ENCODE measurements at regions not wholly inside any gene's neighbourhood (a gene's known extent, or its start where the extent isn't known, plus 50 kb on each side); places are given as distances from the start of the nearest gene placed in this dataset.

- no peak for DNase-seq (ENCODE audit: low spot score)
- no peaks in the 10 kb centered on the region for H3K9me3 ChIP-seq
- H3K27me3 ChIP-seq (replicated peaks; ENCODE audit: insufficient read depth): no peaks in the 10 kb centered on the region
- no peaks in the 10 kb centered on the region for H3K36me3 ChIP-seq
- no peak overlapping the region for H3K27ac ChIP-seq
- no peak for ATAC-seq (ENCODE audit: insufficient number of reproducible peaks, low FRiP score, low read depth)
- no peaks in the 10 kb centered on the region for H3K4me1 ChIP-seq (ENCODE audit: control insufficient read depth in 1 of 2, low read depth in 2 of 2)
- no peak for TF ChIP-seq CTCF (IDR thresholded peaks at IDR 0.05)
- H3K4me3 ChIP-seq: no peak overlapping the region
Observed at GRCh38 chr2:234772733-234773060, 179.1 kb upstream of the SH3BP4 start.

- H3K4me3 ChIP-seq: no peak overlapping the region
- DNase-seq (ENCODE audit: low spot score): no peak
Observed at GRCh38 chr2:234771980-234772732, 179.7 kb upstream of the SH3BP4 start.

GRCh38 chr2:234771176-234771575 is 180.6 kb upstream of the SH3BP4 start:
- Histone ChIP-seq H3K27me3 (replicated peaks; ENCODE audit: insufficient read depth) (no peaks in the 10 kb centered on the region), H3K9me3 (no peaks in the 10 kb centered on the region), H3K36me3 (no peaks in the 10 kb centered on the region), H3K27ac (no peak overlapping the region), H3K4me3 (no peak overlapping the region), H3K4me1 (ENCODE audit: control insufficient read depth in 1 of 2, low read depth in 2 of 2) (no peaks in the 10 kb centered on the region)
- TF ChIP-seq CTCF (IDR thresholded peaks at IDR 0.05): no peak
- no peak for ATAC-seq (ENCODE audit: insufficient number of reproducible peaks, low FRiP score, low read depth)
- no peak for DNase-seq (ENCODE audit: low spot score)

More at GRCh38 chr2:234771980-234772732, 179.7 kb upstream of the SH3BP4 start:
- Histone ChIP-seq H3K27me3 (replicated peaks; ENCODE audit: insufficient read depth) (no peaks in the 10 kb centered on the region), H3K27ac (no peak overlapping the region), H3K9me3 (no peaks in the 10 kb centered on the region), H3K36me3 (no peaks in the 10 kb centered on the region), H3K4me1 (ENCODE audit: control insufficient read depth in 1 of 2, low read depth in 2 of 2) (no peaks in the 10 kb centered on the region)
- no peak for ATAC-seq (ENCODE audit: insufficient number of reproducible peaks, low FRiP score, low read depth)
- no peak for TF ChIP-seq CTCF (IDR thresholded peaks at IDR 0.05)

GRCh38 chr2:234770715-234771141 is 181.1 kb upstream of the SH3BP4 start:
- no peak for ATAC-seq (ENCODE audit: insufficient number of reproducible peaks, low FRiP score, low read depth)

GRCh38 chr2:234770031-234770506 is 181.7 kb upstream of the SH3BP4 start:
- Histone ChIP-seq H3K9me3 (no peaks in the 10 kb centered on the region), H3K36me3 (no peaks in the 10 kb centered on the region), H3K27me3 (replicated peaks; ENCODE audit: insufficient read depth) (no peaks in the 10 kb centered on the region), H3K27ac (no peak overlapping the region), H3K4me3 (no peak overlapping the region), H3K4me1 (ENCODE audit: control insufficient read depth in 1 of 2, low read depth in 2 of 2) (no peaks in the 10 kb centered on the region)
- DNase-seq (ENCODE audit: low spot score) (no peak), ATAC-seq (ENCODE audit: insufficient number of reproducible peaks, low FRiP score, low read depth) (no peak)
- TF ChIP-seq CTCF (IDR thresholded peaks at IDR 0.05): no peak

More at GRCh38 chr2:234770715-234771141, 181.1 kb upstream of the SH3BP4 start:
- no peaks in the 10 kb centered on the region for H3K27me3 ChIP-seq (replicated peaks; ENCODE audit: insufficient read depth)
- H3K36me3 ChIP-seq: no peaks in the 10 kb centered on the region
- no peak overlapping the region for H3K27ac ChIP-seq
- no peak for DNase-seq (ENCODE audit: low spot score)
- no peaks in the 10 kb centered on the region for H3K4me1 ChIP-seq (ENCODE audit: control insufficient read depth in 1 of 2, low read depth in 2 of 2)
- TF ChIP-seq CTCF (IDR thresholded peaks at IDR 0.05): no peak
- H3K4me3 ChIP-seq: no peak overlapping the region
- no peaks in the 10 kb centered on the region for H3K9me3 ChIP-seq
